ENCODE measurements at regions not wholly inside any gene's neighbourhood (a gene's known extent, or its start where the extent isn't known, plus 50 kb on each side); places are given as distances from the start of the nearest gene placed in this dataset.
"Not testable (repeated sequence)": the region's sequence is repeated elsewhere in the genome, so short reads cannot be mapped to it uniquely, and the experiment has no call there.

DNA sequence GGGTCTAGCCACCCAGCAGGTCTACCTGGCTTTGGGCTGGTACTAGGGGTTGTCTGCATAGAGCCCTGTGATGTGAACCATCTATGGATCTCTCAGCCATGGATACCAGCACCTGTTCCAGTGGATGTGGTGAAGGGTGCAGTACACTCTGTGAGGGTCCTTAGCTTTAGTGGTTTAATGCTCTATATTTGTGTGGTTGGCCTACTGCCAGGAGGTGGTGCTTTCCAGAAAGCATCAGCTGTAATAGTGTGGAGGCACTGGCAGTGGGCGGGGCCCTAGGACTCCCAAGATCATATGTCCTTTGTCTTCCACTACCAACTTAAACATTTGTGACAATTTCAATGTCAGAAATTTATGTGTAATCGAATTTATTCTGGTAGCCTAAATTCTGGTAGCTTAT lies 1065.1 kb downstream of the RPIA start:
- H3K9me3 Mint-ChIP-seq, result peaks cover 1 to 13% (median 4%) of the 10 kb centered on the region in 7 donors
- not testable (repeated sequence) for H3K4me1 Mint-ChIP-seq; H3K27ac Mint-ChIP-seq; ATAC-seq (ENCODE audit: low read depth in 2 of 2); DNase-seq; H3K4me3 Mint-ChIP-seq; H3K36me3 Mint-ChIP-seq
- peaks cover 13 to 26% (median 25%) of the 10 kb centered on the region in 3 donors for H3K27me3 Mint-ChIP-seq

DNA sequence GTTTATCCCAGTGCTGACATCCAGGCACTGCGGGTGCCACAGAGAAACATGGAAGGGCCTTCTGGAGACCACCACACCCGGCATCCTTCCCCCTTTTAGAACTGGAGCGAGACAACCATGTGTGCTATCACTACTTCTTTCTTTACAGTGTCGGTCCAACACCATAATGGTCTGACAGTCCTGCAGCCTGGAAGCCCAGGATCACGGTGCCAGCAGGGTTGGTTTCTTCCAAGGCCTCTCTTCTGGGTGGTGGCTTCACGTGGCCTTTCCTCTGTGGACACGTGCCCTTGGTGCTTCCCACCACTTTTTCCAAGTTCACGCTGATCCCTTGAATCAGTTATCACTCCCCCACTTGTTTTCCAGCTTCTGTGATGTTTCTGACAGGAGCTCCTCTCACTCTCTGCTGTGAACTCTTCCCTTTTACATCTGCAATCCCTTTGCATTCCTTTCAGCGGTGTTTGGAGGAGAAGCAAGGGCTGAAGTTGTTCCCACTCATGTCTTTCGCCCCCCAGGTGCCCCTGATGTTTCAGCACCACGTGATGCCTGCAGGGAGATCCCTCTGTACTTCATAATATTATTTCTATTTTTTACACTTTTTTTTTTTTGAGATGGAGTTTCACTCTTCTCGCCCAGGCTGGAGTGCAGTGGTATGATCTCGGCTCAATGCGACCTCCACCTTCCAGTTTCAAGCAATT lies 1067.0 kb downstream of the RPIA start:
- H3K36me3 Mint-ChIP-seq; ATAC-seq (ENCODE audit: low read depth in 2 of 2); H3K4me3 Mint-ChIP-seq; H3K27ac Mint-ChIP-seq; DNase-seq; H3K4me1 Mint-ChIP-seq: not testable (repeated sequence)
- Mint-ChIP-seq H3K27me3 (peaks cover 18 to 36% (median 34%) of the 10 kb centered on the region in 3 donors), H3K9me3 (peaks cover 1 to 18% (median 5%) of the 10 kb centered on the region in 7 donors)

DNA sequence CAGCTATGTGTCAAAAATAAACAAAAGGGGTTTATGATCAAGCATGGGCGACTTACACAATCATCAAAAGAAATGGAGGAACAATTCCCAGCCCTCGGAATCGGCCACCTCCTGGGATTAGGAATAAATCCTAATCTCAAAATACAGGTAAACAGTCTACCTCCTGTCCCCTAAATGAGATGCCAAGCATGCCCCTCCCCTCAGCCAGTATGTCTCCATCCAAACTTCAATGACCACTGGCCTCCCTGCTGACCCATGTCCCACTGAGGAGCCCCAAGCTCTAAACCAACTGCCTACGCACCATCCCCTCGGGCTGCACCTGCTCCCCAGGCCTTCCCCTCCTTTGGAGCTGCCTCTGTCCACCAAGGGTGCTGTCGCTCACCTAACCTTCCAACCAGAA lies 1069.3 kb downstream of the RPIA start:
- DNase-seq; H3K4me1 Mint-ChIP-seq; ATAC-seq (ENCODE audit: low read depth in 2 of 2); H3K36me3 Mint-ChIP-seq; H3K4me3 Mint-ChIP-seq; H3K27ac Mint-ChIP-seq: not testable (repeated sequence)
- peaks cover 1 to 15% (median 8%) of the 10 kb centered on the region in 7 donors for H3K9me3 Mint-ChIP-seq
- H3K27me3 Mint-ChIP-seq, result peaks cover 23 to 50% (median 50%) of the 10 kb centered on the region in 3 donors

DNA sequence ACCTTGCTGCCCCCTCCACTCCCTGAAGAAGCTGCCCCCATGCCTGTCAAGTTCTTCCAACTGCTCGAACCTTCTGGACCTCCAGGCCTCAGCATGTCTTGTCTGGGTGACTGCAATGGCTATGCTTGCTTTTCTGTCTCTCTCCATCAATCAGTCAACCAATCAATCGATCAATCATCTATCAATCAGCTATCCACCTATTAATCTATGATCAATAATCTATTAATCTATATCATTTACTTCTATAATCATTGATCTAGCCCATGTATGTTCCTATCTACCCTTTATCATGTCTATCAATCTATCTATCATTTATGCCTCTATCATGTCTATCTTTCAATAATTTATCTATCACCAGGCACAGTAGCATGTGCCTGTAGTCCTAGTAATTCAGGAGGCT lies 1069.7 kb downstream of the RPIA start:
- H3K4me1 Mint-ChIP-seq; H3K36me3 Mint-ChIP-seq; ATAC-seq (ENCODE audit: low read depth in 2 of 2); DNase-seq; H3K4me3 Mint-ChIP-seq; H3K27ac Mint-ChIP-seq: not testable (repeated sequence)
- H3K27me3 Mint-ChIP-seq, result peaks cover 25 to 54% (median 51%) of the 10 kb centered on the region in 3 donors
- H3K9me3 Mint-ChIP-seq, result peaks cover 1 to 15% (median 8%) of the 10 kb centered on the region in 7 donors

DNA sequence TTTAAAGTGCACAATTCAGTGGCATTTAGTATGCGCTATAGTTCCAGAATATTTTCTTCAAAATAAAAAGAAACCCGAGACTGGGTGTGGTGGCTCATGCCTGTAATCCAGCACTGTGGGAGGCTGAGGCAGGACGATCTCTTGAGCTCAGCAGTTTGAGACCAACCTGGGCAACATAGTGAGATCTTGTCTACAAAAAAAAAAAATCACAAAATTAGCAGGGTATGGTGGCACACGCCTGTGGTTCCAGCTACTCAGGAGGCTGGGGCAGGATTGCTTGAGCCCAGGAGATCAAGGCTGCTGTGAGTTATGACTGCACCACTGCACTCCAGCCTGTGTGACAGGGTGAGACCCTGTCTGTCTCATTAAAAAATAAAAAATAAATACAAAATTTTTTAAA lies 1070.4 kb downstream of the RPIA start:
- H3K27ac Mint-ChIP-seq; H3K36me3 Mint-ChIP-seq; H3K4me3 Mint-ChIP-seq; DNase-seq; ATAC-seq (ENCODE audit: low read depth in 2 of 2); H3K4me1 Mint-ChIP-seq: not testable (repeated sequence)
- Mint-ChIP-seq H3K27me3 (peaks cover 30 to 61% (median 51%) of the 10 kb centered on the region in 3 donors), H3K9me3 (peaks cover 0 to 15% (median 5%) of the 10 kb centered on the region in 7 donors)

DNA sequence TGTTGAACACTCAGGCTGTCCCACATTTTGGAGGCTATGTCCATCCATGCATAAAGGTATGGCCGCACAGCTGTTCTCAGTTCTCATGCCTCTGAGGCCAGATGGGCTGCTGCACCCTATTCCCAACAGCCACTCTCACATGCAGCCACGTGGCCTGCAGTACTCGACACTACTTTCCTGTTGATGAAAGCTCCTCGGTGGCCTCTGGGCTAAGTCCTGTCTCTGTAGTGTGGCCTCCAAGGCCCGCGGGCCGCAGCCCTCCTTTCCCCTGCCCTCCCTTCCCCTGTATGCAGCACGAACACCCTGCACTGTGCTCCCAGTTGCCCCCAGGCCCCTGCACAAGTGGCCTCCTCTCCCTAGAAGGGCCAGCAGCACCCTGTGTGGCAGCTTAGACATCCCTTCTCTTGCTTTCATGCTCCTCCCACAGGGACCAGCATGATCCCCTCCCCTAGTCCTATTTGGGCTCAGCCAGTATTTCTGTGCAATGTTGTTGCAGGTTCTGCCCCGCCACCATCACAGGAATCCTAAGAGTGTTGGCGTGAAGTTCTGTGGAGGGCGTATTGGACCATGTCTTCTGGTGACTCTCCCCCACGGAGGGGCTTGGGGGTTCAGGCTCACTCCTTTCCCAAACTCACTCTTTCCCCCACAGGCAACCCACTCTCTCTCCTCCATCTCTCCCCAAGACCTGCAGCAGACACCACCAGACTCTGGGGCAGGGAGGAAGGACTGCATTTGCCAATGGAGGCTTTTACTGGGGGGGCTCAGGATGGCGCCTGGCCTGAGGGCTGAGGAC lies 1071.2 kb downstream of the RPIA start:
- not testable (repeated sequence) for ATAC-seq (ENCODE audit: low read depth in 2 of 2); H3K4me3 Mint-ChIP-seq; H3K4me1 Mint-ChIP-seq; H3K36me3 Mint-ChIP-seq; DNase-seq
- Mint-ChIP-seq H3K27me3 (peaks cover 33 to 64% (median 59%) of the 10 kb centered on the region in 3 donors), H3K9me3 (peaks cover 0 to 15% (median 5%) of the 10 kb centered on the region in 7 donors), H3K27ac (peak overlapping the region in 1 of 6 donors; percentile 15)

DNA sequence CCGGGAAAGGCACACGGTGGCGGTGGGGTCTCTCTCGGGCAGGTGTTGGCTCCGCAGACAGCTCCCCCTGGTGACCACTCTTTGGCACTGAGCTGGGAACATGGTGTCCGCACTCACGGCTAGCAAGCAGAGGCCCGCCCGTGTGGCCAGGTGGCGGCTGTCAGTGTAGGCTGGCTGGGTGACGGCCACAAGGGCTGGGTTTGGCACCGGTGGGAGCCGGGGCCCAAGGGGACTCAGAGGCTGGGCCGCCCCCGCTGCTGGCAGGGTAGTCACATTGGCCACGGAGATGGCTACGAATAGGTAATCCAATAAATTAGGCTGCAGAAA lies 1071.7 kb downstream of the RPIA start:
- H3K27me3 Mint-ChIP-seq, result peaks cover 33 to 64% (median 64%) of the 10 kb centered on the region in 3 donors
- H3K4me3 Mint-ChIP-seq, result no peak overlapping the region
- DNase-seq, result no peak
- H3K4me1 Mint-ChIP-seq, result peaks cover 4 to 8% (median 5%) of the 10 kb centered on the region in 3 donors
- peaks cover 0 to 6% of the 10 kb centered on the region in 2 donors for H3K36me3 Mint-ChIP-seq
- H3K9me3 Mint-ChIP-seq, result peaks cover 0 to 15% (median 5%) of the 10 kb centered on the region in 7 donors
- H3K27ac Mint-ChIP-seq, result no peak overlapping the region
- no peak for ATAC-seq (ENCODE audit: low read depth in 2 of 2)

DNA sequence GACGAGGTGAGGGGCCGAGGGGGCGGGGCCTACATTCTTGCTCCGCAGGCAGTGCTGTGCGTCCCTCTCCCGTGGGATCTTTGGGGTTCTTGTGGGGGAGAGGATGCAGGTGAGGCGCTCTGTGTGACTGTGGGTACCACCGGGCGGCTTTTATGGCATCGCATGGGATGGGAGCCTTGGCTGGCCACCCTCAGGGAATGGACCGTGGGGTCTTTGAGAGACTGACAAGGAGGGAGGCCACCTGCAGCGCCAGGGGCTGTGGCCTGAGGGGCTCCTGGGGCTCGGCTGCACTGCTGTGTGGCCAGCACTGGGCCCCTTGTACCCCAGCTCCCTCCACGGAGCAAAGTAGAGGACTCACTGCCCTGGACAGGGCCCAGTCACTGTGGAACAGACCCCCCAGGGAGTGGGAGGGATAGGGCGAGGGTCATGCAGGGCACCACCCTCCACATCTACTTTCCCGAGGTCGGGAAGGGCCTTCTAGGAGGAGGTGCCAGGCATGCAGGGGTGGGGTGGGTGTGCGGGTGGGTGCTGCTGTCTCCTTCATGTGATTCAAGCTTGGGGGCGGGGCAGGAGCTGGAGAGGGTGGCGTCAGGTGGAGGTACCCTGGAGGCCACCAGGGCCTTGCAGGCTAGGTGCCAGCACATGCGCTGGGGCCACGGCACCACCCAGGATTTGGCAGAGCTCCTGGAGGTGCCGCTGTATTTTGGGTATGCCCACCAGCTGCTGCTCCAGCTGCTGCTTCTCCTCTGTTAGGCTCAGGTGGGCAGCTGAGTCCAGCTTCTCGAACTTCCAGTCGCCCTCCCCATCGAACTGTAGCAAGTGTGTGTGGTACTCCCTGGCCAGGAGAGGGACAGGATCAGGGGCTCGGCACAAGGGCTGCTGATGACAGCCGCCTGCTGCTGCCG lies 1072.4 kb downstream of the RPIA start:
- H3K9me3 Mint-ChIP-seq, result peaks cover 0 to 14% (median 7%) of the 10 kb centered on the region in 7 donors
- peaks cover 36 to 62% (median 61%) of the 10 kb centered on the region in 3 donors for H3K27me3 Mint-ChIP-seq
- no peak overlapping the region for H3K27ac Mint-ChIP-seq
- H3K4me3 Mint-ChIP-seq, result no peak overlapping the region
- ATAC-seq (ENCODE audit: low read depth in 2 of 2), result no peak
- peaks cover 0 to under 1% of the 10 kb centered on the region in 2 donors for H3K36me3 Mint-ChIP-seq
- DNase-seq, result no peak
- H3K4me1 Mint-ChIP-seq, result peaks cover 4 to 8% (median 5%) of the 10 kb centered on the region in 3 donors

DNA sequence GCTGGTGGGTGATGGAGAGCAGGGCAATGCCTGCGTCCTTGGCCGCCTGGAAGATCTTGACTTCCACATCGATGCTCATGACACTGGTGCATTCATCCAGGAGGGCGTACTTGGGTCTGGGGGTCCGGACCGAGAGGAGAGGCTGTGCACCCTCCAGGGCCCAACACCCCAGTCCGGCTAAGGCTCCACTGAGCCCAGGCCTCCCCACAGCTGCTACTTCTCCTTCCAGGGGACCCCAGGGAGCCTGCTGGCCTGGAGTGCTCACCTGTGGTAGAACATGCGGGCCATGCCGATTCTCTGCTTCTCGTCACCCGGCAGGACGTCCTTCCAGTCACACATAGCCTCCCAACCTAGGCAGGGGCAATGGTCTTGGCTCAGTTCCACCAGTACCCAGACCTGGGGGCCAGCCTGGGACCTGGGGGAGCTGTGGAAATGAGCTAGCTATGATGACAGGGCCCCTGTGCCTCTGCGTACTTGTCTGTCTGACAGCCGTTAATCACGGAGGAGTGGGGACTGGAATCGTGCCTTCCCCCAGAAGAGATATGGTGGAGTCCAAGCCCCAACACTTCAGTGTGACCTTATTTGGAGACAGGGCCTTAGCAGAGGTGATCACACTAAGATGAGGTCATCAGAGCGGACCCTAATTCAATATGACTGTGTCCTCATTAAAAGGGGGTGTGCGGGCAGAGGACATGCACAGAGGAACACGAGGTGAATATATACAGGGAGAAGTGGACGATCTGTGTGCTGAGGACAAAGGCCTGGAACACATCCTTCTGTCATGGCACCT lies 1073.3 kb downstream of the RPIA start:
- ATAC-seq (ENCODE audit: low read depth in 2 of 2); DNase-seq; H3K4me3 Mint-ChIP-seq; H3K36me3 Mint-ChIP-seq; H3K4me1 Mint-ChIP-seq: not testable (repeated sequence)
- Mint-ChIP-seq H3K27ac (peak overlapping the region in 1 of 6 donors; percentile 62), H3K27me3 (peaks cover 40 to 69% (median 66%) of the 10 kb centered on the region in 3 donors), H3K9me3 (peaks cover 0 to 14% (median 7%) of the 10 kb centered on the region in 7 donors)

DNA sequence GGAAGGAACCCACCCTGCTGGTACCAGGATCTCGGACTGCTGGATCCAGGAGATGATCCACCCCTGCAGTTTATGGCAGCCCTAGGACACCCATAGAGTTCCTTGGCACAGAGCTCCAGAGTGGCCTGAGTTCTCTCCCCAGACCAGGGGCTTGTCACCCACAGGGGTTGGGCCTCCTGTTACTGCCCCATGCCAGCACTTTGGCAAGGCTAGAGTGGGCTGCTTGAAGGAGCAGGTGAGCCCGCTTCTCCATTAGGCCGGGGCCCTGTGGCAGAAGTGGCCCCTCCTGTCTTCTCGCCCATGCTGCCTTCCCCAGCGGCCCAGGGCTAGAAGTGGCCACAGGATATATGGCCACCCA lies 1073.9 kb downstream of the RPIA start:
- H3K4me1 Mint-ChIP-seq; H3K4me3 Mint-ChIP-seq; ATAC-seq (ENCODE audit: low read depth in 2 of 2); H3K27ac Mint-ChIP-seq; DNase-seq; H3K36me3 Mint-ChIP-seq: not testable (repeated sequence)
- Mint-ChIP-seq H3K9me3 (peaks cover 0 to 14% (median 8%) of the 10 kb centered on the region in 7 donors), H3K27me3 (peaks cover 40 to 71% (median 71%) of the 10 kb centered on the region in 3 donors)

DNA sequence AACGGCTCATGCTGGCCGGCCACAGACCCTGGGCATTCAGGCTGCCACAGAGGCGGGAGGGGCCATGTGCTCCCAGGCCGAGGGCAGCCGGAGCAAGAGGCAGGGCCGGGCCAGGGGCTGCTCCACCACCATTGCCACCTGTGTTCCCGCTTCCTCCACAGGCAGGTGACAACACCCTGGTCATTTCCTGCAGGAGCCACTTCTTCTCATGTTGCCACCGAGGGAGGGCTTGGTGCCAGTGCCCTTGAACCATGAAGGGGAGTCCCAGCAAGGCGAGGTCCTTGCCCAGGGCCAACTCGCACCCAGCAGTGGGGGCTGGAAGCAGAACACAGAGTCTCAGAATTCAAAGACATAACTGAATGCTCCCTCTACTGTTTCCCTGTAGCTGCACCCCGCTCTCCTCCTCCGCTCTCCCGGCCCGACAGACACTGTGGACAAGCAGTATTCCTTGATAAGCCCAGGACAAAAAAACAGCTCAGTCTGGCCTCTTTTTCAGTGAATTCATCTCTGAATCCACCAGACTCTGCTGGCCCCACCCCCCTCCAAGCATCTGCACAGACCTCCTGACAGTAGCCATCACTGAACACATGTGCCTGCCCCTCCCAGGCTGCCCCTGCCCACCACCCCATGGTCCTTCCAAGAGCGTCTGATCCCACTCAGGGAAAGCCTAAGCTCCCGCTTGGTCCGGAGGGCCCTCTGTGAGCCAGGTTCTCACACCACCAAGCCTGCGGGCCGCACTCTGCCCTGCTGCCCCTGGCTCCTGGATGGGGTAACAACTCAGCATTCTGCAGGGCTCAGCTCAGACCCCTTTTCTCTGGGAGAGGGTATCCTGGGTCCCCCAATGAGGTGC lies 1074.9 kb downstream of the RPIA start:
- H3K36me3 Mint-ChIP-seq; DNase-seq; H3K27ac Mint-ChIP-seq; ATAC-seq (ENCODE audit: low read depth in 2 of 2); H3K4me1 Mint-ChIP-seq: not testable (repeated sequence)
- Mint-ChIP-seq H3K9me3 (peaks cover 2 to 16% (median 10%) of the 10 kb centered on the region in 7 donors), H3K4me3 (peak overlapping the region in 2 of 8 donors; percentile 7 to 71), H3K27me3 (peaks cover 35 to 72% (median 71%) of the 10 kb centered on the region in 3 donors)

DNA sequence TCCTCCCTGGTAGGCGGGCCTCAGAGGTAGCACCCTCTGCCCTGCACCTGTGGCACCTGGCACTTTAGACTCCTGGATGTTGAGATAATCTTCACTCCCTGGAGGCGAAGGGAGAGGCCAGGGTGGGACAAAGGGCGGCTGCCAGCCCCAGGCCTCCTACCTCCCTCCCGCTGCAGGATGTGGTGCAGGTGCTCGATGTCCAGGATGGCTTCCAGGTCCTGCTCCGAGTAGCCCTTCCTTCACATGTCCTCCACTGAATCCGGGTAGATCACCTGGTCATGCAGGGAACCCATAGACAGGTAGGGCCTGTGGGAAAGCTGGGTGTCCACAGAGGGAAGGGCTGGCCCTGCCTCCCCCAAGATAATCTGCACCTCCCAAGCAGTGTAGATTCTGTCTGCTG lies 1075.6 kb downstream of the RPIA start:
- ATAC-seq (ENCODE audit: low read depth in 2 of 2); H3K4me1 Mint-ChIP-seq; H3K36me3 Mint-ChIP-seq; DNase-seq; H3K27ac Mint-ChIP-seq: not testable (repeated sequence)
- peaks cover 31 to 73% (median 65%) of the 10 kb centered on the region in 3 donors for H3K27me3 Mint-ChIP-seq
- peaks cover 4 to 23% (median 15%) of the 10 kb centered on the region in 7 donors for H3K9me3 Mint-ChIP-seq
- peak overlapping the region in 3 of 8 donors; percentile 10 to 54 (median 28) for H3K4me3 Mint-ChIP-seq

Data from naive B cell (primary cell).